ENCODE measurements at regions not wholly inside any gene's neighbourhood (a gene's known extent, or its start where the extent isn't known, plus 50 kb on each side); places are given as distances from the start of the nearest gene placed in this dataset.
"Not testable (repeated sequence)": the region's sequence is repeated elsewhere in the genome, so short reads cannot be mapped to it uniquely, and the experiment has no call there.

DNA sequence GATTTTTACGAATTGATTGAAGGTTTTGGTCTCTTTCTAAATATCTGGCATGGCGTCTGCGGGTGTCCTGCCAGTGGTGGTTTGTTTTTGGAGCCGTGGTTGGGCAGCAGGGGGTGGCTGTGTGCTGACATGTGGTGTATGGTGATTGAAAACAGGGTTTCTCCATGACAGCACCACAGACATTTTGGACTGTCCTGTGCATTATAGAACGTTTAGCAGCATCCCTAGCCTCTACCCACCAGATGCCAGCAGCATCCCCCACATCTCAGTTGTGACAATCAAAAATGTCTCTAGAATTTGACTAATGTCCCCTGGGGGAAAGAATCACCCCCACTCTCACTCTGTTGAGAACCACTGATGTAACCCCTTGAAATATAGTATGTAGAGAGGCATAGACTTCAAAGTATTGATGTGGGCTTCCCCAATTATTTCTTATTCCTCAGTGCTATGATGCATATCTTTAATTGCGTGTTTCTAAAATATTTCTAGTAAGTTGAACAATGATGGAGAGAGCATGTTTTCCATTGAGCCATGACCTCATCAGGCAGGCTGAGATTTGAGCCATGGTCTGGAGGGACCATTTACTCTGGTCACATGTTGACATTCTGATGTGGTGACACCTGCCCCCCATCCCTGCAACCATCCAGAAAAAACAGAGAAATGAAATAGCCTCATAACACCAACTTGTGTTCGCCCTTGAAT, 77.4 kb upstream of the MID1 start:
- H3K27me3 ChIP-seq (replicated peaks; ENCODE audit: control insufficient read depth, insufficient read depth, low read length) = no peaks in the 10 kb centered on the region
- TF ChIP-seq, protein P1, sequence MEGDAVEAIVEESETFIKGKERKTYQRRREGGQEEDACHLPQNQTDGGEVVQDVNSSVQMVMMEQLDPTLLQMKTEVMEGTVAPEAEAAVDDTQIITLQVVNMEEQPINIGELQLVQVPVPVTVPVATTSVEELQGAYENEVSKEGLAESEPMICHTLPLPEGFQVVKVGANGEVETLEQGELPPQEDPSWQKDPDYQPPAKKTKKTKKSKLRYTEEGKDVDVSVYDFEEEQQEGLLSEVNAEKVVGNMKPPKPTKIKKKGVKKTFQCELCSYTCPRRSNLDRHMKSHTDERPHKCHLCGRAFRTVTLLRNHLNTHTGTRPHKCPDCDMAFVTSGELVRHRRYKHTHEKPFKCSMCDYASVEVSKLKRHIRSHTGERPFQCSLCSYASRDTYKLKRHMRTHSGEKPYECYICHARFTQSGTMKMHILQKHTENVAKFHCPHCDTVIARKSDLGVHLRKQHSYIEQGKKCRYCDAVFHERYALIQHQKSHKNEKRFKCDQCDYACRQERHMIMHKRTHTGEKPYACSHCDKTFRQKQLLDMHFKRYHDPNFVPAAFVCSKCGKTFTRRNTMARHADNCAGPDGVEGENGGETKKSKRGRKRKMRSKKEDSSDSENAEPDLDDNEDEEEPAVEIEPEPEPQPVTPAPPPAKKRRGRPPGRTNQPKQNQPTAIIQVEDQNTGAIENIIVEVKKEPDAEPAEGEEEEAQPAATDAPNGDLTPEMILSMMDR (IDR thresholded peaks at IDR 0.05; ENCODE audit: insufficient read depth, low read length, poor library complexity, severe bottlenecking) = no peak
- no peak overlapping the region for H3K4me3 ChIP-seq (replicated peaks; ENCODE audit: low read depth, low read length)
- H3K36me3 ChIP-seq (ENCODE audit: control insufficient read depth, insufficient read depth, low read length) = no peaks in the 10 kb centered on the region
- DNase-seq (ENCODE audit: extremely low read depth, insufficient read length) = no peak

DNA sequence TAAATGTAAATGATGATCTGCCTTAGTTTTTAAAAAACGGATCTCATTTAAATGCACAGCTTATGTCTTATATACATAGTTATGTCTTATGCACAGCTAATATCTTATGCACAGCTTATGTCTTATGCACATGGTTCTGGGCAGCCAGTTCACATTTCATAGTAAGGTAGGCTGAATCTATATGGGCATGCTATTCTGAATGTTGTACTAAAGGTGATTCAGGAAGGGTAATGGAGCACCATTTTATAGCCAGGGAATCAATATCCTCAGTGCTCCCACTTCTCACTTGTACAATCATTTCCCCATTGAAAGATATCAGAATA, 77.9 kb upstream of the MID1 start:
- DNase-seq (ENCODE audit: extremely low read depth, insufficient read length) = no peak
- H3K36me3 ChIP-seq (ENCODE audit: control insufficient read depth, insufficient read depth, low read length) = no peaks in the 10 kb centered on the region
- H3K27me3 ChIP-seq (replicated peaks; ENCODE audit: control insufficient read depth, insufficient read depth, low read length) = no peaks in the 10 kb centered on the region
- TF ChIP-seq, protein P1 (IDR thresholded peaks at IDR 0.05; ENCODE audit: insufficient read depth, low read length, poor library complexity, severe bottlenecking) = no peak
- no peak overlapping the region for H3K4me3 ChIP-seq (replicated peaks; ENCODE audit: low read depth, low read length)

DNA sequence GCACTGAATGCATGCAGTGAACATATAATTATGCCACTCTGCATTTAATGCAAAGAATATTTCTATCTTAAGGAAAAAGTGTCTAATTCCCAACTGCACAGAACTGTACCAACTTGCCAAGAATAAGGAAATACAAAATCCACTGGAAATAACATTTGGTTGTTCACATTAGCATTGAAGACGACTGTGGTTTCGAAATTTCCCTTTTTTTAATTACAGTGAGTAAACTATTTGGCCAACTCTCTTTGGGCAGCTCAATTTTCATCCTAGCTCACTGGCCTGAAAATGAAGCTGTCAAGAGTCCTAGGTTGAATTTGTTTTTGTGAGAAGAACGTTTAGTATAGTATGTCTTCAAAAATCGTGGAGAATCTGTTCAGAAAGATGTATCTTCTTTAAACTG, 81.6 kb upstream of the MID1 start:
- TF ChIP-seq, protein P1 (IDR thresholded peaks at IDR 0.05; ENCODE audit: insufficient read depth, low read length, poor library complexity, severe bottlenecking) = no peak

DNA sequence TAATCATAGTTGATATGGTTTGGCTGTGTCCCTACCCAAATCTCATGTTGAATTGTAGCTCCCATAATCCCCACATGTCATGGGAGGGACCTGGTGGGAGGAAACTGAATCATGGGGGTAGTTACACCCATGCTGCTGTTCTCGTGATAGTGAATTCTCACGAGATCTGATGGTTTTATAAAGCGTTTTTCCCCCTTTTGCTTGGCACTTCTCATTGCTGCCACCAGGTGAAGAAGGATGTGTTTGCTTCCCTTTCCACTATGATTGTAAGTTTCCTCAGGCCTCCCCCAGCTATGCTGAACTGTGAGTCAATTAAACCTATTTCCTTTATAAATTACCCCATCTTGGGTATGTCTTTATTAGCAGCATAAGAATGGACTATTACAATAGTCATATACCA, 86.0 kb upstream of the MID1 start:
- not testable (repeated sequence) for H3K27me3 ChIP-seq (replicated peaks; ENCODE audit: control insufficient read depth, insufficient read depth, low read length); DNase-seq (ENCODE audit: extremely low read depth, insufficient read length)

More for the DNA sequence above, 81.6 kb upstream of the MID1 start:
- Histone ChIP-seq H3K36me3 (ENCODE audit: control insufficient read depth, insufficient read depth, low read length) (no peaks in the 10 kb centered on the region), H3K4me3 (replicated peaks; ENCODE audit: low read depth, low read length) (no peak overlapping the region), H3K27me3 (replicated peaks; ENCODE audit: control insufficient read depth, insufficient read depth, low read length) (no peaks in the 10 kb centered on the region)
- no peak for DNase-seq (ENCODE audit: extremely low read depth, insufficient read length)

DNA sequence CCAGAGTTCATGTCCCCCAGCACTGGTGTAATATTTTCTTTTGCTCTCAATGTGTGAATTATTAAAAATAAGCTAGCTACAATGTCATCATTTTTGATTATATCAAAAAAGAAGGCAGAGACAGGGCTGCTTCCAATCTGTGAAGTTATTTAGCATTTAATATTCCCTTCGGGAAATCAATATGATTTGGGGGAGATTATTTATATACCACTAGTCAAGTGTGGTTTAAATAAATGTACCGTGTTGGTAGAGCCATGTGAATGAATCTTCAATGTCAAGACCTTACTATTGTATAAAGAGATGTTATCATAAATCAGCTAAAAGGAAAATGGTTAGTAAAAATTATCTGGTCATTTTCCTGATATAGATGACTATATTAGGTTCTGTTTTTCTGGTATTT, 87.4 kb upstream of the MID1 start:
- Histone ChIP-seq H3K27me3 (replicated peaks; ENCODE audit: control insufficient read depth, insufficient read depth, low read length) (no peaks in the 10 kb centered on the region), H3K36me3 (ENCODE audit: control insufficient read depth, insufficient read depth, low read length) (no peaks in the 10 kb centered on the region), H3K4me3 (replicated peaks; ENCODE audit: low read depth, low read length) (no peak overlapping the region)
- TF ChIP-seq, protein P1 (IDR thresholded peaks at IDR 0.05; ENCODE audit: insufficient read depth, low read length, poor library complexity, severe bottlenecking) = no peak
- DNase-seq (ENCODE audit: extremely low read depth, insufficient read length) = no peak

More for the DNA sequence above, 86.0 kb upstream of the MID1 start:
- not testable (repeated sequence) for H3K4me3 ChIP-seq (replicated peaks; ENCODE audit: low read depth, low read length); H3K36me3 ChIP-seq (ENCODE audit: control insufficient read depth, insufficient read depth, low read length)

DNA sequence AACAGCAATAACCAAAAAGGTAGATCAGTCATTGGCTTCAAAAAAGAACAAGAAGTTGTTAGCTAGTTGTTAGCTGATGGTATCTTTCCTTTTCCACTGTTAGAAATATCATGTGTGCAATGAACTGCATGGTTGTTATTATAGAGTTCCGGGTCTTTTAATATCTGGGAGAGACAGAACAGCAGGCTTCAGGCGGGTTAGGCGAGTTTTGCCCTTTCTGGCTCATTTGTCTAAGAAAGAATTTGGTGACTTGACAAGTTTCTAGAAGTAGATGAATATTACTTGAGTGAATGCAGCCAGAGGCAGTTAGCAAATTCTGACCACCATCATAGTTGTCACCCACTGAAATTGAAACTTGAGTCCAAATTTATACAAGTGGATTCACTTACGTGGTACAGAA, 88.9 kb upstream of the MID1 start:
- Histone ChIP-seq H3K36me3 (ENCODE audit: control insufficient read depth, insufficient read depth, low read length) (no peaks in the 10 kb centered on the region), H3K27me3 (replicated peaks; ENCODE audit: control insufficient read depth, insufficient read depth, low read length) (no peaks in the 10 kb centered on the region), H3K4me3 (replicated peaks; ENCODE audit: low read depth, low read length) (no peak overlapping the region)
- TF ChIP-seq, protein P1 (IDR thresholded peaks at IDR 0.05; ENCODE audit: insufficient read depth, low read length, poor library complexity, severe bottlenecking) = no peak
- no peak for DNase-seq (ENCODE audit: extremely low read depth, insufficient read length)
